Activated B cell treated with CpG ODN at 0.5 μM for 24 hours (primary cell): ENCODE measurements at regions not wholly inside any gene's neighbourhood (a gene's known extent, or its start where the extent isn't known, plus 50 kb on each side); places are given as distances from the start of the nearest gene placed in this dataset.

ENCODE experiments used
- ATAC-seq: fragments of 200-7000 bp; cut with Tn5 transposase; one replicate; pipeline ENCODE4 v1.10.0; 2021; ENCODE audit warnings: low read depth, mild to moderate bottlenecking, moderate library complexity
- CTCF ChIA-PET: fragments of 350-600 bp; sonication (Branson Sonifier 250); formaldehyde crosslinking; loops from one replicate; lab custom pipeline; 2021; ENCODE audit warnings: antibody characterized with exemption; lab: Charles Lee
- POLR2A ChIA-PET: fragments of 350-600 bp; sonication (Branson Sonifier 250); formaldehyde crosslinking; loops from one replicate; lab custom pipeline; 2021; ENCODE audit warnings: antibody characterized with exemption; lab: Charles Lee
- DNase-seq: peaks from one replicate; pipeline ENCODE4 v3.0.0; 2022
- H3K27ac Mint-ChIP-seq: one replicate; pipeline ENCODE4 v1.8.0; 2020; ENCODE audit warnings: mixed read lengths
- H3K27me3 Mint-ChIP-seq: one replicate; pipeline ENCODE4 v1.8.0; 2021; ENCODE audit warnings: mixed read lengths
- H3K36me3 Mint-ChIP-seq: one replicate; pipeline ENCODE4 v1.8.0; 2021; ENCODE audit warnings: low read depth, mixed read lengths
- H3K4me1 Mint-ChIP-seq: one replicate; pipeline ENCODE4 v1.8.0; 2021; ENCODE audit warnings: mixed read lengths
- H3K4me3 Mint-ChIP-seq: one replicate; pipeline ENCODE4 v1.8.0; 2020; ENCODE audit warnings: mild to moderate bottlenecking, mixed read lengths
- H3K9me3 Mint-ChIP-seq: one replicate; pipeline ENCODE4 v1.8.0; 2020; ENCODE audit warnings: mixed read lengths
- CTCF ChIP-seq: fragments of 200-600 bp; IDR thresholded peaks from one replicate; pipeline ENCODE4 v1.8.0; 2022; ENCODE audit warnings: antibody characterized with exemption, mild to moderate bottlenecking
- intact Hi-C: fragments of 100-400 bp; cut with micrococcal nuclease; formaldehyde crosslinking; loops from one replicate; pipeline ENCODE4 v1.15.1; 2024

GRCh38 chr9:73079326-73079725 is 72.3 kb upstream of the ANXA1 start:
- Mint-ChIP-seq H3K27ac (no peak overlapping the region), H3K4me3 (no peak overlapping the region), H3K4me1 (no peaks in the 10 kb centered on the region), H3K27me3 (no peaks in the 10 kb centered on the region), H3K9me3 (no peaks in the 10 kb centered on the region), H3K36me3 (no peaks in the 10 kb centered on the region)
- intact Hi-C loops: no loop called here
- ChIA-PET POLR2A (no interaction called here), CTCF (interaction anchor here (1.6 to 2.8 kb wide), 4 partner anchors 10 to 798 kb away, joined by 3 to 14 read pairs (median 6); no protein-coding TSS in a partner anchor)
- DNase-seq (no peak), ATAC-seq (no peak)
- no peak for TF ChIP-seq CTCF

GRCh38 chr9:73077625-73078030 is 74.0 kb upstream of the ANXA1 start:
- CTCF ChIA-PET: interaction anchor here (1.2 kb wide), 1 partner anchor 124 kb away, joined by 3 read pairs; no protein-coding TSS in a partner anchor

GRCh38 chr9:73076970-73077369 is 74.7 kb upstream of the ANXA1 start:
- Mint-ChIP-seq H3K36me3 (no peaks in the 10 kb centered on the region), H3K9me3 (no peaks in the 10 kb centered on the region), H3K4me1 (no peaks in the 10 kb centered on the region), H3K27me3 (no peaks in the 10 kb centered on the region), H3K27ac (no peak overlapping the region), H3K4me3 (no peak overlapping the region)
- ATAC-seq (no peak), DNase-seq (no peak)
- ChIA-PET POLR2A (no interaction called here), CTCF (no interaction called here)
- no peak for TF ChIP-seq CTCF
- intact Hi-C loops: no loop called here

More at GRCh38 chr9:73077625-73078030, 74.0 kb upstream of the ANXA1 start:
- POLR2A ChIA-PET: no interaction called here
- H3K4me1 Mint-ChIP-seq: no peaks in the 10 kb centered on the region
- TF ChIP-seq CTCF: no peak
- no peaks in the 10 kb centered on the region for H3K36me3 Mint-ChIP-seq
- H3K27me3 Mint-ChIP-seq: no peaks in the 10 kb centered on the region
- H3K4me3 Mint-ChIP-seq: no peak overlapping the region
- intact Hi-C loops: no loop called here
- no peaks in the 10 kb centered on the region for H3K9me3 Mint-ChIP-seq
- ATAC-seq (no peak), DNase-seq (no peak)
- H3K27ac Mint-ChIP-seq: no peak overlapping the region

- no peak for TF ChIP-seq CTCF
Observed at GRCh38 chr9:73074176-73074708, 77.4 kb upstream of the ANXA1 start.

GRCh38 chr9:73073337-73074175 is 78.1 kb upstream of the ANXA1 start:
- intact Hi-C loops: no loop called here
- ChIA-PET CTCF (no interaction called here), POLR2A (no interaction called here)
- ATAC-seq: no peak
- H3K4me1 Mint-ChIP-seq: no peaks in the 10 kb centered on the region
- no peak overlapping the region for H3K27ac Mint-ChIP-seq
- TF ChIP-seq CTCF: no peak
- H3K27me3 Mint-ChIP-seq: no peaks in the 10 kb centered on the region
- no peak overlapping the region for H3K4me3 Mint-ChIP-seq
- no peaks in the 10 kb centered on the region for H3K9me3 Mint-ChIP-seq
- H3K36me3 Mint-ChIP-seq: no peaks in the 10 kb centered on the region
- no peak for DNase-seq

More at GRCh38 chr9:73074176-73074708, 77.4 kb upstream of the ANXA1 start:
- Mint-ChIP-seq H3K4me1 (no peaks in the 10 kb centered on the region), H3K9me3 (no peaks in the 10 kb centered on the region), H3K27me3 (no peaks in the 10 kb centered on the region), H3K36me3 (no peaks in the 10 kb centered on the region), H3K27ac (no peak overlapping the region), H3K4me3 (no peak overlapping the region)
- ChIA-PET CTCF (no interaction called here), POLR2A (no interaction called here)
- DNase-seq: no peak
- intact Hi-C loops: no loop called here
- ATAC-seq: no peak
